ENCODE measurements at regions not wholly inside any gene's neighbourhood (a gene's known extent, or its start where the extent isn't known, plus 50 kb on each side); places are given as distances from the start of the nearest gene placed in this dataset.
"Not testable (repeated sequence)": the region's sequence is repeated elsewhere in the genome, so short reads cannot be mapped to it uniquely, and the experiment has no call there.

DNA sequence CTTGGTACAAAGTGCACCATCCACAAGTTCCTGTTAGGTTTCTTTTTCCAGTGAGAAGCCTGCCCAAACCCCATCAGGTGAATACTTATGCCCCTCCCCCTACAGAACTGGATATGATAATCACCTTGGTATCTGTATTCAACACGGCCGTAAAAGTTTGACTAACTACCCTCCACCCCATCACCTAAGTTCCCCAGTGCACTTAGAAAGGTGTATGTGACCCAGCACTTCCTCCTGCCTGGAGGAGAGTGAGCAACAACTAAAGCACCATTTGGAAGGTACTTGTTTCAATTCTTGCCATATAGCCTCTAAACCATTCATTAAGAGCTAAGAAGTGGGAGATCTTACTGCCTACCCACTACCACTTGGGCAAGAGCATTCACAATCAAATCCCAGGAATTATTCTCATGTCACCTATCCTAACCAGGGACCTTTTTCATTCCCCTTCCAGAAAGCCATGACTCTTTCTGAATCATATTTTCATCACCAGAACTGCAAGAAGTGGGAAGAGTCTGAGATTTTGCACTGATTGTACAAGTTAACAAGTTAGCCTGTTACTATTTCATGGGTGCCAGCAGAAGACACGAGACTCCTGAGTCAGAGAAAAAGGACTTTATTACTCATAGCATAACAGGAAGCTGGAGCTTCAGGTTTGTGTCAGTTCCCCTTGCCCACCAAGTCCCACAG lies 53.5 kb upstream of the NDUFV2 start:
- no peak for DNase-seq (ENCODE audit: low spot score)
- in situ Hi-C loops (cut with MboI; ENCODE audit: low pct_unique_long_range_greater_than_20kb, low sequenced_read_pairs, unreplicated experiment) = no loop called here
- TF ChIP-seq, protein P1, sequence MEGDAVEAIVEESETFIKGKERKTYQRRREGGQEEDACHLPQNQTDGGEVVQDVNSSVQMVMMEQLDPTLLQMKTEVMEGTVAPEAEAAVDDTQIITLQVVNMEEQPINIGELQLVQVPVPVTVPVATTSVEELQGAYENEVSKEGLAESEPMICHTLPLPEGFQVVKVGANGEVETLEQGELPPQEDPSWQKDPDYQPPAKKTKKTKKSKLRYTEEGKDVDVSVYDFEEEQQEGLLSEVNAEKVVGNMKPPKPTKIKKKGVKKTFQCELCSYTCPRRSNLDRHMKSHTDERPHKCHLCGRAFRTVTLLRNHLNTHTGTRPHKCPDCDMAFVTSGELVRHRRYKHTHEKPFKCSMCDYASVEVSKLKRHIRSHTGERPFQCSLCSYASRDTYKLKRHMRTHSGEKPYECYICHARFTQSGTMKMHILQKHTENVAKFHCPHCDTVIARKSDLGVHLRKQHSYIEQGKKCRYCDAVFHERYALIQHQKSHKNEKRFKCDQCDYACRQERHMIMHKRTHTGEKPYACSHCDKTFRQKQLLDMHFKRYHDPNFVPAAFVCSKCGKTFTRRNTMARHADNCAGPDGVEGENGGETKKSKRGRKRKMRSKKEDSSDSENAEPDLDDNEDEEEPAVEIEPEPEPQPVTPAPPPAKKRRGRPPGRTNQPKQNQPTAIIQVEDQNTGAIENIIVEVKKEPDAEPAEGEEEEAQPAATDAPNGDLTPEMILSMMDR (IDR thresholded peaks at IDR 0.05; ENCODE audit: extremely low read depth, insufficient read depth, missing control alignments) = no peak

DNA sequence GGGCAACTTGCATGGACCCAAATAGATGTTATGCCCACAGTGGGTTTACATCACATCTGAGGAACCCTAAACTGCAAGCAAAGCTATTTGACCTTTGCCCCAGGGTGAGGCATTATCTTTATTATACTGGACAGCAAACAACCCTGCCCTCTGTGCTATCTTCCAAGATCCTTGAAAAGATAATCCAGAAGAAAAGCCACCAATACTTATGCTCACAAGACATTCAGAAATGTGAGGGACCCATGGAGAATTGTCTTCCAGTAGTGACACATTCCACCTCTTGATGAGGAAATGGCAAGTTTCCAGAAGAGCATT lies 53.0 kb upstream of the NDUFV2 start:
- no peak for DNase-seq (ENCODE audit: low spot score)
- in situ Hi-C loops (cut with MboI; ENCODE audit: low pct_unique_long_range_greater_than_20kb, low sequenced_read_pairs, unreplicated experiment) = no loop called here
- TF ChIP-seq, protein P1 (IDR thresholded peaks at IDR 0.05; ENCODE audit: extremely low read depth, insufficient read depth, missing control alignments) = no peak

DNA sequence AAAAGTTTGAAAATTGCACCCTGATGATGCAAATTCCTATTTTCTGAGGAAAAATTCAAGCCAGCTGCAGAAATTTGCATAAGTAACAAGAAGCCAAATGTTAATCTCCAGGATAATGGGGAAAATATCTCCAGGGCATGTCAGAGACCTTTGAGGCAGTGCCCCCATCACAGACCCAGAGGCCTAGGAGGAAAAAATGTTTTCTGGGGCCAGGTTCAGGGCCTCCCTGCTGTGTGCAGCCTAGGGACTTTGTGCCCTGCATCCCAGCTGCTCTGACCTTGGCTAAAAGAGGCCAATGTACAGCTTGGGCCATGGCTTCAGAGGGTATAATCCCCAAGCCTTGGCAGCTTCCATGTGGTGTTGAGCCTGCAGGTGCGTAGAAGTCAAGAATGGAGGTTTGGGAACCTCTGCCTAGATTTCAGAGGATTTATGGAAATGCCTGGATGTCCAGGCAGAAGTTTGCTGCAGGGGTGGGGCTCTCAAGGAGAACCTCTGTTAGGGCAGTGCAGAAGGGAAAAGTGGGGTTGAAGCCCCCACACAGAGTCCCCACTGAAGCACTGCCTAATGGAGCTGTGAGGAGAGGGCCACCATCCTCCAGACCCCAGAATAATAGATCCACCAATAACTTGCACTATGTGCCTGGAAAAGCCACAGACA lies 51.7 kb upstream of the NDUFV2 start:
- in situ Hi-C loops (cut with MboI; ENCODE audit: low pct_unique_long_range_greater_than_20kb, low sequenced_read_pairs, unreplicated experiment); DNase-seq (ENCODE audit: low spot score): not testable (repeated sequence)
